WTC11 (cell line): ENCODE measurements at regions not wholly inside any gene's neighbourhood (a gene's known extent, or its start where the extent isn't known, plus 50 kb on each side); places are given as distances from the start of the nearest gene placed in this dataset.

Experiments used
- ATAC-seq: fragments of 200-7000 bp; cut with Tn5 transposase; 2 replicates; pipeline ENCODE4 v1.10.0; 2021; ENCODE audit warnings: mild to moderate bottlenecking, moderate library complexity
- CTCF ChIA-PET: fragments of 300-600 bp; sonication (Branson Sonifier 250); formaldehyde crosslinking; loops from one replicate; lab custom pipeline; 2021; ENCODE audit warnings: antibody characterized with exemption; lab: Charles Lee
- POLR2A ChIA-PET: fragments of 350-600 bp; sonication (Branson Sonifier 250); formaldehyde crosslinking; loops from one replicate; lab custom pipeline; 2021; ENCODE audit warnings: antibody characterized with exemption; lab: Charles Lee
- DNase-seq: peaks from one replicate; pipeline ENCODE4 v3.0.0; 2021; ENCODE audit warnings: low spot score
- H3K27ac Mint-ChIP-seq: 2 replicates; pipeline ENCODE4 v1.8.0; 2021; ENCODE audit warnings: mixed read lengths
- H3K27me3 Mint-ChIP-seq: 2 replicates; pipeline ENCODE4 v1.8.0; 2021; ENCODE audit warnings: low read depth, mild to moderate bottlenecking, moderate library complexity, mixed read lengths
- H3K36me3 Mint-ChIP-seq: 2 replicates; pipeline ENCODE4 v1.8.0; 2021; ENCODE audit warnings: mixed read lengths
- H3K4me1 Mint-ChIP-seq: 2 replicates; pipeline ENCODE4 v1.8.0; 2022; ENCODE audit warnings: mixed read lengths
- H3K4me3 Mint-ChIP-seq: 2 replicates; pipeline ENCODE4 v1.8.0; 2021; ENCODE audit warnings: mild to moderate bottlenecking, moderate library complexity, mixed read lengths
- H3K9me3 Mint-ChIP-seq: 2 replicates; pipeline ENCODE4 v1.8.0; 2021; ENCODE audit warnings: mixed read lengths
- CREM ChIP-seq: sonication (generic); formaldehyde crosslinking; IDR thresholded peaks from 2 replicates; pipeline ENCODE4 v1.8.1; 2022; ENCODE audit warnings: mild to moderate bottlenecking, missing genetic modification reagents, moderate library complexity
- ERG ChIP-seq: fragments of 250-450 bp; sonication (Bioruptor Pico); IDR thresholded peaks from 2 replicates; pipeline ENCODE4 v1.8.0; 2021; ENCODE audit warnings: mild to moderate bottlenecking
- FOXP1 ChIP-seq: sonication (generic); formaldehyde crosslinking; IDR thresholded peaks from 2 replicates; pipeline ENCODE4 v1.8.0; 2022; ENCODE audit warnings: missing genetic modification reagents, mild to moderate bottlenecking, moderate library complexity, borderline replicate concordance
- FOXP4 ChIP-seq: sonication (generic); formaldehyde crosslinking; IDR thresholded peaks from 2 replicates; pipeline ENCODE4 v1.8.0; 2022; ENCODE audit warnings: mild to moderate bottlenecking, missing genetic modification reagents
- MLX ChIP-seq: sonication (generic); formaldehyde crosslinking; IDR thresholded peaks from 2 replicates; pipeline ENCODE4 v1.8.1; 2023; ENCODE audit warnings: mild to moderate bottlenecking, missing genetic modification reagents, moderate library complexity
- PRDM15 ChIP-seq: sonication (generic); formaldehyde crosslinking; IDR thresholded peaks from 2 replicates; pipeline ENCODE4 v1.8.0; 2022; ENCODE audit warnings: missing genetic modification reagents
- TEAD1 ChIP-seq: sonication (generic); formaldehyde crosslinking; IDR thresholded peaks from 2 replicates; pipeline ENCODE4 v1.8.0; 2022; ENCODE audit warnings: mild to moderate bottlenecking, missing genetic modification reagents
- ZNF281 ChIP-seq: sonication (generic); formaldehyde crosslinking; IDR thresholded peaks from 2 replicates; pipeline ENCODE4 v1.8.0; 2023; ENCODE audit warnings: mild to moderate bottlenecking, missing genetic modification reagents
- ZNF425 ChIP-seq: fragments of 250-450 bp; sonication (Bioruptor Pico); conservative IDR thresholded peaks from 2 replicates; pipeline ENCODE4 v1.9.0; 2021; ENCODE audit warnings: mild to moderate bottlenecking
- ZSCAN18 ChIP-seq: fragments of 250-450 bp; sonication (Bioruptor Pico); IDR thresholded peaks from 2 replicates; pipeline ENCODE4 v2.1.2; 2022; ENCODE audit warnings: mild to moderate bottlenecking, moderate library complexity

GRCh38 chr2:49807689-49808088, 653.4 kb upstream of the FSHR start (continued):
- TF ChIP-seq FOXP4 (CRISPR knock-in tag) (no peak), ZNF425 (CRISPR knock-in tag) (no peak), ZNF281 (no peak), TEAD1 (no peak)

GRCh38 chr2:49804111-49804510, 649.8 kb upstream of the FSHR start:
- H3K36me3 Mint-ChIP-seq: peaks cover 21% of the 10 kb centered on the region
- H3K4me1 Mint-ChIP-seq: peaks cover 4% of the 10 kb centered on the region; the same call in 1 of the 2 replicates
- POLR2A ChIA-PET: no interaction called here
- peaks cover 43% of the 10 kb centered on the region for H3K9me3 Mint-ChIP-seq
- DNase-seq (no peak), ATAC-seq (no peak)
- peaks cover 3% of the 10 kb centered on the region; the same call in 1 of the 2 replicates for H3K27me3 Mint-ChIP-seq
- CTCF ChIA-PET: no interaction called here
- H3K4me3 Mint-ChIP-seq: no peak overlapping the region
- no peak overlapping the region for H3K27ac Mint-ChIP-seq
- TF ChIP-seq ERG (no peak), MLX (CRISPR knock-in tag) (no peak), FOXP4 (CRISPR knock-in tag) (no peak), ZSCAN18 (no peak), PRDM15 (CRISPR knock-in tag) (no peak), FOXP1 (CRISPR knock-in tag) (no peak), CREM (CRISPR knock-in tag) (no peak), ZNF425 (CRISPR knock-in tag) (no peak)
